ENCODE measurements at regions not wholly inside any gene's neighbourhood (a gene's known extent, or its start where the extent isn't known, plus 50 kb on each side); places are given as distances from the start of the nearest gene placed in this dataset.

DNA sequence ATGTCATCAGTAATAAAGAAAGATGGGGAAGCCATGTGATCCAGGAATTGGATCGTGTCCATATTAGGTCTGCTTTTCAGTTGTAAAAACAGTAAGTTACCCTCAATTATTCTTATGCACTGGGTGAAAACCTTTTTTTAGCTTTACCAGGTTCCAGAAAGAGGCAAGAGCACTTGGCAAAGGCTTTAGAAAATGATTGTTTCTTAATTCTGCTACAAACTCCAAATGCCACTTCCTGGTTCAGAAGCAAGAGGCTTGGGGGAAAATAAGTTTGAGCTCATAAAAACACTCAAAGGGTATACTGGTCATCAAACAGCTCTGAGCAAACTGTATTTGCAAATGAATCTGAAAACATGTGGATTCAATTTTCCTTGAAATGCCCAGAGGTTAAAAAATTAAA is 615.6 kb downstream of the EBF1 start:
- no peak overlapping the region for H3K4me3 ChIP-seq (ENCODE audit: extremely low read depth, insufficient read depth, low read length, poor library complexity, severe bottlenecking)
- no peaks in the 10 kb centered on the region for H3K9me3 ChIP-seq (ENCODE audit: control insufficient read depth, low read length)
- H3K27ac ChIP-seq (ENCODE audit: low read depth, low read length, severe bottlenecking) = no peak overlapping the region
- H3K4me1 ChIP-seq (ENCODE audit: control insufficient read depth, insufficient read depth, low read length, poor library complexity, severe bottlenecking) = no peaks in the 10 kb centered on the region
- no peaks in the 10 kb centered on the region for H3K36me3 ChIP-seq (ENCODE audit: control insufficient read depth, insufficient read depth, low read length)
- 100% methylated on average over 1 of the region's 1 CpG for WGBS, 2 experiments (ENCODE audit: insufficient coverage in 2 of 2)

DNA sequence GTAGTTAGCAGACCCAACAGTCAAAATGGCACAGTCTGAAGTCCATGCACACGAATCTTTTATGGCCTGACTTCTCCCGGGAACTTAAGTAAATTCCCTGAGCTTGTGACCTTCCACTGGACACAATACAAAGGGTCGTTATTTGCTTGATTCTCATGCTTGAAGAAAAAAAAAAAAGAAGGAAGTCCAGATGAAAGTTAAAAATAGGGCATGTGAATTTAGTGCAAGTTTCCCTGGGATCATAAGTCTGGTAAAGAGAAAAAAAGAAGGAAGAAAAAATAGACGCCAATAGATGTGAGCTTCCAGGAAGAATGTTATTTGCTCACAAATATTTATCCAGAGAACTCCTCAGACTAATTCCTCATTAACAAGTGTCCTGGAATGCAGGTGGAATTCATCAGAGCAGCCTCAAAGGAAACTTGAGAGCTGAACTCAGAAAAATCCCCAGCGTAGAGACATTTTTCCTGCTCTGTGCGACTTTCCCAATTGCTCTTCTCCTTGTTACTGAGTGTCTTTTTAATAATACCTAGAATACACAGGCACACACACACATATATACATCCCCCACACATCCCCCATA is 616.3 kb downstream of the EBF1 start:
- 82 to 84% methylated on average over 4 to 5 of the region's 6 CpGs for WGBS, 2 experiments (ENCODE audit: insufficient coverage in 2 of 2)
- no peaks in the 10 kb centered on the region for H3K4me1 ChIP-seq (ENCODE audit: control insufficient read depth, insufficient read depth, low read length, poor library complexity, severe bottlenecking)
- H3K27ac ChIP-seq (ENCODE audit: low read depth, low read length, severe bottlenecking) = no peak overlapping the region
- H3K36me3 ChIP-seq (ENCODE audit: control insufficient read depth, insufficient read depth, low read length) = no peaks in the 10 kb centered on the region
- no peak overlapping the region for H3K4me3 ChIP-seq (ENCODE audit: extremely low read depth, insufficient read depth, low read length, poor library complexity, severe bottlenecking)
- H3K9me3 ChIP-seq (ENCODE audit: control insufficient read depth, low read length) = no peaks in the 10 kb centered on the region

DNA sequence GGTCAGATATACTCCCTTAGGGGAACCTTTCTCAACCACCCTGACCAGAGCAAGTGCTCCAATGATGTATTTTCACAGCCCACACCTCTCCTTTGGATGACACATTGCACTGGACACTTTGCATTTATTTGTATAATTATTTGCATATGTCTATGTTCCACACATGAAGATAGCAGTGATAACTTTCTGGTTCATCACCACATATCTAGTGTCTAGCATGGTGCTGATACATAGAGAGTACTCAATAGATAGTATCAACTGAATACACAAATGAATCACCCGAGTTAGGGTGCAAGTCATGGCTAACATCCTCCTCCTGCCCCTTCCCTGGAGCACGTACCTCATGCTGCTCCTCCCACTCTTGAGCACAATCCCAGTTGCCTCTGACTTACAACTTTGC is 617.6 kb downstream of the EBF1 start:
- WGBS, 2 experiments (ENCODE audit: insufficient coverage in 2 of 2) = 85 to 90% methylated on average over 2 of the region's 2 CpGs
- H3K27ac ChIP-seq (ENCODE audit: low read depth, low read length, severe bottlenecking) = no peak overlapping the region
- H3K36me3 ChIP-seq (ENCODE audit: control insufficient read depth, insufficient read depth, low read length) = no peaks in the 10 kb centered on the region
- no peak overlapping the region for H3K4me3 ChIP-seq (ENCODE audit: extremely low read depth, insufficient read depth, low read length, poor library complexity, severe bottlenecking)
- no peaks in the 10 kb centered on the region for H3K4me1 ChIP-seq (ENCODE audit: control insufficient read depth, insufficient read depth, low read length, poor library complexity, severe bottlenecking)
- H3K9me3 ChIP-seq (ENCODE audit: control insufficient read depth, low read length) = no peaks in the 10 kb centered on the region

DNA sequence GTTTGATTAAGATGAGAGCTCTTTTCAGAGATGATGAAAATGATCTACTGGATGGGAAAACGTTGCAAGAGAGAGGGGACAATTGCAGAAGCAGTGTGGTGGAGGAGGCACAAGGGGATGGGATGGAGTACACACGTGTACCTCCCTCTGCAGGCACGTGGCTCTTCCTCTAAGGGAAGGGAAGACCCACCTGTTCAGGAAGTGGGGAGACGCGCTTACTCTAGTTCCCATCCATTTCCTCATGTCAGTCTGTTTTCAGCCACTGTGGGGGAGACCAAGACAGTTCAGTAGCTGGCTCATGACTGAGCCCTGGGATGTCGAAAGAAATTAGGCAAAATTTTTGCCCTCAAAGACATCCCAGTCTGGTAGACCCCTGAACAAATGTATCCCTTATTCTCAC is 619.2 kb upstream of the CLINT1 start:
- no peaks in the 10 kb centered on the region for H3K4me1 ChIP-seq (ENCODE audit: control insufficient read depth, insufficient read depth, low read length, poor library complexity, severe bottlenecking)
- WGBS, 2 experiments (ENCODE audit: insufficient coverage in 2 of 2) = 72 to 87% methylated on average over 2 to 6 of the region's 6 CpGs

DNA sequence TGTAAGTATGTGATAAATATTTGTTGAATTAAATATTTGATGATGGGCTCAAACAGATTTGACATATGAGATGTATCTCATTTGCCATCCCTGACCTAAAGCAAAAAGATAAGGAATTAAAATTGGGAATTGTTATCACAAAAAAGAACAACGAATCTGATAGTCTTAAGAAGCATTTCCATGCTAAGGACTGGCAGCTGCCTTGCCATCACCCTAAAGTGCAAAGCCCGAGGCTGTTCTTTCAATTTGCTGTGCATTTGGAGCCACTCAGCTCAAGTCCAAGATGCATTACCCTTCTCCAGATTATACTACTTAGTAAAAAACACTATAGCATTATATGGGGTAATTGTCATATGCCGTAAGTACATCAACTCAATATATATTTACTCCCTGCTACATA is 618.3 kb upstream of the CLINT1 start:
- Histone ChIP-seq H3K4me3 (ENCODE audit: extremely low read depth, insufficient read depth, low read length, poor library complexity, severe bottlenecking) (no peak overlapping the region), H3K4me1 (ENCODE audit: control insufficient read depth, insufficient read depth, low read length, poor library complexity, severe bottlenecking) (no peaks in the 10 kb centered on the region), H3K9me3 (ENCODE audit: control insufficient read depth, low read length) (no peaks in the 10 kb centered on the region), H3K27ac (ENCODE audit: low read depth, low read length, severe bottlenecking) (no peak overlapping the region), H3K36me3 (ENCODE audit: control insufficient read depth, insufficient read depth, low read length) (no peaks in the 10 kb centered on the region)
- 40 to 100% methylated on average over 1 of the region's 3 CpGs for WGBS, 2 experiments (ENCODE audit: insufficient coverage in 2 of 2)

More for the DNA sequence above, 619.2 kb upstream of the CLINT1 start:
- no peaks in the 10 kb centered on the region for H3K9me3 ChIP-seq (ENCODE audit: control insufficient read depth, low read length)
- H3K27ac ChIP-seq (ENCODE audit: low read depth, low read length, severe bottlenecking) = no peak overlapping the region
- H3K36me3 ChIP-seq (ENCODE audit: control insufficient read depth, insufficient read depth, low read length) = no peaks in the 10 kb centered on the region
- no peak overlapping the region for H3K4me3 ChIP-seq (ENCODE audit: extremely low read depth, insufficient read depth, low read length, poor library complexity, severe bottlenecking)

DNA sequence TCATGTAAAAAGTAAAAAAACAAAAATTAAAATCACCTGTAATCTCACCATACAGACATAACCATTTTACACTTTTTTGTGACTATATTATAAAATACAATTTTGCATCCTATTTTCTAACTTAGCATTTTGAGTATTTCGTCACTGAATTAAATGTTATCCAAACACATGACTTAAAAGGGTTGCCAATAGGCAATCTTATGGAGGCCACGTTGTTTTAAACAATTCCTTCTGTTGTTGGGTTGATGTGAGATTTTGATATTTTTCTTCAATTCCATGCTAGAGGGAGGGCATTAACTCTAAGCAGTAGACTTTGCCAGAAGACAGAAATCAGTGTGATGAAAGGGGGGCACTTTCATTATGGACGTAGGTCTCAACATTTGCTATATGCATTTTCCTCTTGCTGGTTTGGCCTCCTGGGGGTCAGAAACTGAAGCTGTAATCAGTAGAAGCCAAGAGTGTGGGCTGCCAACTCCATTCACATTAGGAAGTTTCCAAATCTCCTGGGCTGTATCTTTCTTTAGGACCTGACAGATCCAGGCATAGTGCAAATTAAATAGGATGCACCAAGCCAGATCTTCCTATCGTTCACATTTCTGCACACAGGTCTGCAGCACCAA is 614.2 kb upstream of the CLINT1 start:
- Histone ChIP-seq H3K27ac (ENCODE audit: low read depth, low read length, severe bottlenecking) (no peak overlapping the region), H3K9me3 (ENCODE audit: control insufficient read depth, low read length) (no peaks in the 10 kb centered on the region), H3K36me3 (ENCODE audit: control insufficient read depth, insufficient read depth, low read length) (no peaks in the 10 kb centered on the region), H3K4me3 (ENCODE audit: extremely low read depth, insufficient read depth, low read length, poor library complexity, severe bottlenecking) (no peak overlapping the region), H3K4me1 (ENCODE audit: control insufficient read depth, insufficient read depth, low read length, poor library complexity, severe bottlenecking) (no peaks in the 10 kb centered on the region)
- 67 to 79% methylated on average over 1 to 2 of the region's 4 CpGs for WGBS, 2 experiments (ENCODE audit: insufficient coverage in 2 of 2)

DNA sequence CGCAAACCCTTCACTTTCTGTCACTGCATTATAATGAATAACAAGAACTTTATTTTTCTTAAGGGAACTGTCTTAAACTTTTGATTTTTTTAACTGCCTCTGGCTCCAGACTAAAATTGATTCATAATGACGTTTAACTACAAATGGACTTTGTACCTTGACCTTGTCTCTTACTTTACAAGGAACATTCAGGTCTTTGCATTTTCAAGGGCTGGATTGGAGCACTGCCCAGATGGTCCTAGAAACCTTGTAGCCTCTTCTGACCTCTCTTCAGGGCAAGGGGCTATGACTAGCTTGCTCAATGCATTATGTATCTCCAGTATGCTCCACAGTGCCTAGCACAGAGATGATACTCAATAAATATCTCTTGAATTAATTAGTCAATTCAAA is 612.6 kb upstream of the CLINT1 start:
- Histone ChIP-seq H3K4me1 (ENCODE audit: control insufficient read depth, insufficient read depth, low read length, poor library complexity, severe bottlenecking) (no peaks in the 10 kb centered on the region), H3K27ac (ENCODE audit: low read depth, low read length, severe bottlenecking) (no peak overlapping the region), H3K36me3 (ENCODE audit: control insufficient read depth, insufficient read depth, low read length) (no peaks in the 10 kb centered on the region), H3K9me3 (ENCODE audit: control insufficient read depth, low read length) (no peaks in the 10 kb centered on the region), H3K4me3 (ENCODE audit: extremely low read depth, insufficient read depth, low read length, poor library complexity, severe bottlenecking) (no peak overlapping the region)
- WGBS, 2 experiments (ENCODE audit: insufficient coverage in 2 of 2) = 70 to 100% methylated on average over 1 of the region's 2 CpGs

DNA sequence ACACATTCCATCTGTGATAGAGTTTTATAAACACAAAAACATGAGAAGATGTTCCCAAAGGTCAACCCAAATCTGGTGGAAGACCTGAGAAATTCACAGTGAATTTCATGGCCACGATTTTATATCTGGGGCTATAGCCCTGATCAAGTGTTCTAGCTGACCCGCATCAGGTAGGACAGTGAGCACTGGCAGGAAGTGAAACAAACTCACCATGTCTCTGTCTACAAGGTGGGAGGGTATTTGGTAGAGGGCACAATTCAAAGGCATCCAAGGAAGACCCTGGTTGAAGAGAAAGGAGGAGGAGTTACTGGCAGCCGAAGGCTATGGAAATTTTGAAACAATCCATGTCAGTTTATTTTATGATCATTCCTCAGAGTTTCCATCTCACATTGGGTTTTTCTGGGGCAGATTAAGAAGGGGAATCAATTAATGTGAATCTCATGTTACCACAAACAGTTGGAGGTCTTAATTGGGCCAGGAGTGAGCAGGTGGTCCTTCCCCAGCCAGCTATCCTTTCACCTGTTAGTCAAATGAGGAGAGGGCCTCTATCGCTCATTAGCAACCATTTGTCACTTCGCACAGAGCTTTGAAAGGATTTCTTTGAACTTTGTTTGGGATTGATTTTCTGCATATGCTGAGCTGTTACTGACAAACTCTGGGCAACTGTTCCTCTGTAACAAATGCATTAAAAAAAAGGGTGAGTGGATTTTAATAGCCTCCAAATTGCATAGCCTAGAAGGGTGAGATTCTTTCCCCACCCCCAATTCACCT is 612.0 kb upstream of the CLINT1 start:
- 80 to 89% methylated on average over 2 to 4 of the region's 5 CpGs for WGBS, 2 experiments (ENCODE audit: insufficient coverage in 2 of 2)
- H3K4me3 ChIP-seq (ENCODE audit: extremely low read depth, insufficient read depth, low read length, poor library complexity, severe bottlenecking) = no peak overlapping the region

DNA sequence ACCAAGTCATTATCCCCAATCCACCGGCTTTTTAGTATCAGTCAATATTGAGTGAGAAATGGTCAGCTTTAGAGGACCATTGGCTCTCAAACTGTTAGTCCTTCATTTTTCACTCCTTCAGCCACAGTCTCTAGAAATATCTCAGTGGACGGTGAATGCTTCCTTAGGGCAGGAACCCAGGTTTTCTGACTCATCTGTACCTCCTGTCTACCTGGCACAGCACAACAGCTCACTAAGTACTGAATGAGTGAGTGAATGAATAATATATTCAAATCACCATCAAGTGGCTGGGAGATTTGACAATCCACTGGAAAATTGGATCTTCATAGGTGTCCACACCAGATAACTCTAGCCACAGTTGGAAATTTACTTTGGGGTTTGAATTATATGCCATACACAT is 609.5 kb upstream of the CLINT1 start:
- Histone ChIP-seq H3K27ac (ENCODE audit: low read depth, low read length, severe bottlenecking) (no peak overlapping the region), H3K4me3 (ENCODE audit: extremely low read depth, insufficient read depth, low read length, poor library complexity, severe bottlenecking) (no peak overlapping the region), H3K36me3 (ENCODE audit: control insufficient read depth, insufficient read depth, low read length) (no peaks in the 10 kb centered on the region), H3K4me1 (ENCODE audit: control insufficient read depth, insufficient read depth, low read length, poor library complexity, severe bottlenecking) (no peaks in the 10 kb centered on the region), H3K9me3 (ENCODE audit: control insufficient read depth, low read length) (no peaks in the 10 kb centered on the region)
- WGBS, 2 experiments (ENCODE audit: insufficient coverage in 2 of 2) = 100% methylated on average over 1 of the region's 2 CpGs; no CpG with 5 or more reads in 1 of the 2 experiments

More for the DNA sequence above, 612.0 kb upstream of the CLINT1 start:
- Histone ChIP-seq H3K27ac (ENCODE audit: low read depth, low read length, severe bottlenecking) (no peak overlapping the region), H3K36me3 (ENCODE audit: control insufficient read depth, insufficient read depth, low read length) (no peaks in the 10 kb centered on the region), H3K9me3 (ENCODE audit: control insufficient read depth, low read length) (no peaks in the 10 kb centered on the region), H3K4me1 (ENCODE audit: control insufficient read depth, insufficient read depth, low read length, poor library complexity, severe bottlenecking) (no peaks in the 10 kb centered on the region)

DNA sequence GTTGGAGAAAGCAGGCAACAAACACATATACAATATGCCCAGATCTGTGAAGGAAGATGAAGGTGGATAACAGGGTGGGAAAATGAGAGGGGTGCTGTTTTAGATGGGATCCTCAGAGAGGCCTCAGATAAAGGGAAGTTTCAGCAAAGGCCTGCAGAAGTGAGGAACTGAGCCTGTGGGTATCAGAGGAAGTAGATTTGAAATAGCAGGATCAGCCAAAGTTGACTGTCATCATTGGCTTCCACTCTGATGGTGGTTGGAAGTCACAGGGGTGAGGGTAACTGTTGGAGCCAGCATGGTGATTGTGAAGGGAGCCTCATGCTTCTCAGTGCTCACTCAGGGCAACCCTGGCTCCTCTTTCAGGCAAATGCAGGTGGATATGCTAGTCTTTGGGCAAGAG is 607.2 kb upstream of the CLINT1 start:
- Histone ChIP-seq H3K4me1 (ENCODE audit: control insufficient read depth, insufficient read depth, low read length, poor library complexity, severe bottlenecking) (no peaks in the 10 kb centered on the region), H3K9me3 (ENCODE audit: control insufficient read depth, low read length) (no peaks in the 10 kb centered on the region), H3K27ac (ENCODE audit: low read depth, low read length, severe bottlenecking) (no peak overlapping the region), H3K36me3 (ENCODE audit: control insufficient read depth, insufficient read depth, low read length) (no peaks in the 10 kb centered on the region), H3K4me3 (ENCODE audit: extremely low read depth, insufficient read depth, low read length, poor library complexity, severe bottlenecking) (no peak overlapping the region)

Measured in mesodermal cell (in vitro differentiated cells).